ENCODE measurements at regions not wholly inside any gene's neighbourhood (a gene's known extent, or its start where the extent isn't known, plus 50 kb on each side); places are given as distances from the start of the nearest gene placed in this dataset.
A peak's percentile ranks its signal among the peaks of the same experiment; 100 is the strongest.

- DNase-seq = no peak
Observed at GRCh38 chr12:92089559-92089958, 56.1 kb downstream of the BTG1 start.

GRCh38 chr12:92088805-92089204 is 56.8 kb downstream of the BTG1 start:
- DNase-seq = no peak

GRCh38 chr12:92085736-92086040 is 60.0 kb downstream of the BTG1 start:
- no peak for DNase-seq

- DNase-seq = no peak
Observed at GRCh38 chr12:92085040-92085735, 60.5 kb downstream of the BTG1 start.

- DNase-seq = peak; percentile 73
Observed at GRCh38 chr12:92080911-92081285, 64.7 kb downstream of the BTG1 start.

- peak; percentile 62 for DNase-seq
Observed at GRCh38 chr12:92079054-92079385, 66.6 kb downstream of the BTG1 start.

- peak; percentile 100 for DNase-seq
Observed at GRCh38 chr12:92078167-92079053, 67.2 kb downstream of the BTG1 start.

GRCh38 chr12:92077530-92077929 is 68.1 kb downstream of the BTG1 start:
- DNase-seq = no peak

- peak; percentile 67 for DNase-seq
Observed at GRCh38 chr12:92076101-92076500, 69.5 kb downstream of the BTG1 start.

- DNase-seq = peak; percentile 92
Observed at GRCh38 chr12:92075425-92075914, 70.2 kb downstream of the BTG1 start.

GRCh38 chr12:92074889-92075288 is 70.8 kb downstream of the BTG1 start:
- no peak for DNase-seq

GRCh38 chr12:92073094-92073493 is 72.6 kb downstream of the BTG1 start:
- DNase-seq = no peak

GRCh38 chr12:92072112-92072511 is 73.5 kb downstream of the BTG1 start:
- DNase-seq = no peak

- no peak for DNase-seq
Observed at GRCh38 chr12:92070864-92071445, 74.7 kb downstream of the BTG1 start.

GRCh38 chr12:92070054-92070863 is 75.4 kb downstream of the BTG1 start:
- DNase-seq = no peak

- DNase-seq = no peak
Observed at GRCh38 chr12:92068459-92068858, 77.2 kb downstream of the BTG1 start.

GRCh38 chr12:92065639-92066038 is 80.0 kb downstream of the BTG1 start:
- no peak for DNase-seq

- DNase-seq = peak; percentile 23
Observed at GRCh38 chr12:92065018-92065499, 80.6 kb downstream of the BTG1 start.

- no peak for DNase-seq
Observed at GRCh38 chr12:92064422-92064821, 81.2 kb downstream of the BTG1 start.

GRCh38 chr12:92063641-92064040 is 82.0 kb downstream of the BTG1 start:
- DNase-seq = peak; percentile 30

- DNase-seq = no peak
Observed at GRCh38 chr12:92062539-92063493, 82.8 kb downstream of the BTG1 start.

- no peak for DNase-seq
Observed at GRCh38 chr12:92061061-92061460, 84.6 kb downstream of the BTG1 start.

Data from fibroblast of skin of right biceps (primary cell).